Natural killer cell (primary cell): ENCODE measurements at regions not wholly inside any gene's neighbourhood (a gene's known extent, or its start where the extent isn't known, plus 50 kb on each side); places are given as distances from the start of the nearest gene placed in this dataset.
"Not testable (repeated sequence)": the region's sequence is repeated elsewhere in the genome, so short reads cannot be mapped to it uniquely, and the experiment has no call there.

Source experiments
- ATAC-seq, 3 donors: fragments of 150-1000 bp in 2 of 3; fragments of 200-7000 bp in 1 of 3; cut with Tn5 transposase; 1 replicate in 1 of 3; 2 replicates in 2 of 3; pipeline ENCODE4 v1.10.0; 2021; ENCODE audit warnings: mild to moderate bottlenecking in 2 of 3, moderate library complexity in 2 of 3
- DNase-seq, 2 donors: peaks; one replicate each; pipeline versions ENCODE4 v3.0.0 to v3.0.0-alpha.2; 2013 to 2021; ENCODE audit warnings: mixed read lengths in 1 of 2
- H3K27ac ChIP-seq: one replicate; pipeline ENCODE4 v1.5.1; 2013; ENCODE audit warnings: mild to moderate bottlenecking, low read length
- H3K27me3 ChIP-seq: one replicate; pipeline ENCODE4 v1.6.1; 2013; ENCODE audit warnings: low read length; ENCODE audit not compliant: control insufficient read depth, insufficient read depth
- H3K36me3 ChIP-seq: one replicate; pipeline ENCODE4 v1.6.1; 2013; ENCODE audit warnings: low read length; ENCODE audit not compliant: control insufficient read depth, insufficient read depth
- H3K4me1 ChIP-seq: one replicate; pipeline ENCODE4 v1.6.1; 2013; ENCODE audit warnings: low read length; ENCODE audit not compliant: control insufficient read depth, insufficient read depth
- H3K4me3 ChIP-seq: one replicate; pipeline ENCODE4 v1.5.1; 2013; ENCODE audit warnings: low read length
- H3K9me3 ChIP-seq: one replicate; pipeline ENCODE4 v1.6.1; 2013; ENCODE audit warnings: low read length; ENCODE audit not compliant: control insufficient read depth, insufficient read depth
- H3K27ac Mint-ChIP-seq, 2 donors: one replicate each; pipeline ENCODE4 v1.8.0; 2022; ENCODE audit warnings: mild to moderate bottlenecking in 2 of 2, mixed read lengths in 2 of 2, moderate library complexity in 1 of 2
- H3K27me3 Mint-ChIP-seq, 2 donors: one replicate each; pipeline ENCODE4 v1.8.0; 2022; ENCODE audit warnings: low read depth in 2 of 2, mixed read lengths in 2 of 2
- H3K36me3 Mint-ChIP-seq: one replicate; pipeline ENCODE4 v1.8.0; 2022; ENCODE audit warnings: mixed read lengths
- H3K4me1 Mint-ChIP-seq, 2 donors: one replicate each; pipeline ENCODE4 v1.8.0; 2022; ENCODE audit warnings: mixed read lengths in 2 of 2
- H3K4me3 Mint-ChIP-seq: one replicate; pipeline ENCODE4 v1.8.0; 2022; ENCODE audit warnings: mild to moderate bottlenecking, moderate library complexity, mixed read lengths
- H3K9me3 Mint-ChIP-seq, 2 donors: one replicate each; pipeline ENCODE4 v1.8.0; 2022; ENCODE audit warnings: mixed read lengths in 2 of 2
- CTCF ChIP-seq: fragments of 200-600 bp; IDR thresholded peaks from one replicate; pipeline ENCODE4 v1.8.0; 2022; ENCODE audit warnings: antibody characterized with exemption
- WGBS: methylation state at CpG from one replicate; pipeline ENCODE4 v1.1.7; 2013; ENCODE audit warnings: missing lambda C conversion rate; ENCODE audit not compliant: insufficient coverage; 5-methylcytosine and 5-hydroxymethylcytosine counted together
- intact Hi-C: fragments of 100-400 bp; cut with micrococcal nuclease; formaldehyde crosslinking; loops from one replicate; pipeline ENCODE4 v1.14.2; 2022

- no CpG with 5 or more reads among the region's 1 CpG for WGBS
- no peaks in the 10 kb centered on the region for H3K36me3 ChIP-seq
- H3K4me3 ChIP-seq, result no peak overlapping the region
- Mint-ChIP-seq H3K27ac (no peak overlapping the region), H3K27me3 (peaks cover 2 to 11% of the 10 kb centered on the region in 2 donors), H3K9me3 (no peaks in the 10 kb centered on the region), H3K36me3 (no peaks in the 10 kb centered on the region), H3K4me3 (no peak overlapping the region), H3K4me1 (peaks cover under 1% of the 10 kb centered on the region in 2 donors)
- intact Hi-C loops, result no loop called here
- no peak overlapping the region for H3K27ac ChIP-seq
- H3K9me3 ChIP-seq, result no peaks in the 10 kb centered on the region
- no peaks in the 10 kb centered on the region for H3K4me1 ChIP-seq
- ATAC-seq (no peak), DNase-seq (no peak)
- no peak for TF ChIP-seq CTCF
- peaks cover 3% of the 10 kb centered on the region for H3K27me3 ChIP-seq
Measured at GRCh38 chr1:166679369-166679768, 159.9 kb upstream of the POGK start.

- H3K36me3 Mint-ChIP-seq, result no peaks in the 10 kb centered on the region
- DNase-seq, result no peak
- peaks cover 0 to 6% of the 10 kb centered on the region in 2 donors for H3K9me3 Mint-ChIP-seq
- H3K4me3 ChIP-seq, result no peak overlapping the region
- H3K9me3 ChIP-seq, result no peaks in the 10 kb centered on the region
- no peaks in the 10 kb centered on the region for H3K4me1 ChIP-seq
- 100% methylated on average over 1 of the region's 1 CpG for WGBS
- intact Hi-C loops, result no loop called here
- H3K27me3 Mint-ChIP-seq, result peaks cover 4 to 11% of the 10 kb centered on the region in 2 donors
- no peak overlapping the region for H3K27ac Mint-ChIP-seq
- H3K4me1 Mint-ChIP-seq, result no peaks in the 10 kb centered on the region
- no peak for TF ChIP-seq CTCF
- ATAC-seq, result no peak
- H3K27me3 ChIP-seq, result peaks cover 7% of the 10 kb centered on the region
- no peak overlapping the region for H3K4me3 Mint-ChIP-seq
- H3K27ac ChIP-seq, result no peak overlapping the region
- no peaks in the 10 kb centered on the region for H3K36me3 ChIP-seq
Measured at GRCh38 chr1:166682588-166682987, 156.7 kb upstream of the POGK start.

GRCh38 chr1:166684669-166685068 lies 154.6 kb upstream of the POGK start:
- intact Hi-C loops, H3K4me3 Mint-ChIP-seq: not testable (repeated sequence)
- peaks cover 6 to 11% of the 10 kb centered on the region in 2 donors for H3K27me3 Mint-ChIP-seq

GRCh38 chr1:166685200-166685599 lies 154.1 kb upstream of the POGK start:
- no peaks in the 10 kb centered on the region for H3K9me3 ChIP-seq
- no peak overlapping the region for H3K4me3 ChIP-seq
- H3K36me3 Mint-ChIP-seq, result no peaks in the 10 kb centered on the region
- no peak for TF ChIP-seq CTCF
- H3K4me1 ChIP-seq, result no peaks in the 10 kb centered on the region
- H3K9me3 Mint-ChIP-seq, result peaks cover 0 to 8% of the 10 kb centered on the region in 2 donors
- no peaks in the 10 kb centered on the region for H3K4me1 Mint-ChIP-seq
- peaks cover 4 to 11% of the 10 kb centered on the region in 2 donors for H3K27me3 Mint-ChIP-seq
- no peak overlapping the region for H3K27ac ChIP-seq
- H3K36me3 ChIP-seq, result no peaks in the 10 kb centered on the region
- intact Hi-C loops, result no loop called here
- ATAC-seq (no peak), DNase-seq (no peak)
- no peak overlapping the region for H3K27ac Mint-ChIP-seq
- 80% methylated on average over 1 of the region's 1 CpG for WGBS
- H3K4me3 Mint-ChIP-seq, result no peak overlapping the region
- peaks cover 8% of the 10 kb centered on the region for H3K27me3 ChIP-seq

More at GRCh38 chr1:166684669-166685068, 154.6 kb upstream of the POGK start:
- not testable (repeated sequence) for H3K4me3 ChIP-seq, H3K27ac ChIP-seq, DNase-seq, H3K36me3 Mint-ChIP-seq, H3K9me3 Mint-ChIP-seq, H3K27me3 ChIP-seq, ATAC-seq, H3K4me1 Mint-ChIP-seq, H3K36me3 ChIP-seq, H3K9me3 ChIP-seq, H3K4me1 ChIP-seq, H3K27ac Mint-ChIP-seq

- H3K36me3 Mint-ChIP-seq, H3K27ac Mint-ChIP-seq, H3K36me3 ChIP-seq, DNase-seq, H3K27ac ChIP-seq, H3K9me3 Mint-ChIP-seq, ATAC-seq, H3K9me3 ChIP-seq, H3K4me1 ChIP-seq, H3K27me3 ChIP-seq, H3K4me3 Mint-ChIP-seq, intact Hi-C loops, H3K4me3 ChIP-seq, H3K4me1 Mint-ChIP-seq: not testable (repeated sequence)
- WGBS, result 86% methylated on average over 1 of the region's 1 CpG
- H3K27me3 Mint-ChIP-seq, result peaks cover 4 to 11% of the 10 kb centered on the region in 2 donors
Measured at GRCh38 chr1:166685891-166686290, 153.4 kb upstream of the POGK start.

- H3K4me1 Mint-ChIP-seq, H3K27ac Mint-ChIP-seq, H3K9me3 Mint-ChIP-seq, H3K27me3 ChIP-seq, H3K4me3 Mint-ChIP-seq, H3K27ac ChIP-seq, H3K36me3 Mint-ChIP-seq, H3K36me3 ChIP-seq, H3K4me1 ChIP-seq, H3K4me3 ChIP-seq, ATAC-seq, H3K9me3 ChIP-seq, DNase-seq, intact Hi-C loops: not testable (repeated sequence)
- H3K27me3 Mint-ChIP-seq, result peaks cover 8 to 11% of the 10 kb centered on the region in 2 donors
- 81% methylated on average over 3 of the region's 3 CpGs for WGBS
Measured at GRCh38 chr1:166690596-166690995, 148.7 kb upstream of the POGK start.
